OCI-LY7 (cell line): ENCODE measurements at regions not wholly inside any gene's neighbourhood (a gene's known extent, or its start where the extent isn't known, plus 50 kb on each side); places are given as distances from the start of the nearest gene placed in this dataset.

Source experiments
- EZH2phosphoT487 ChIP-seq: fragments of 200-600 bp; sonication (generic); IDR thresholded peaks from 2 replicates; pipeline ENCODE4 v1.6.1; 2018; ENCODE audit warnings: low read depth, borderline replicate concordance, mild to moderate bottlenecking, mixed run types, antibody characterized with exemption, low read length, moderate library complexity, mixed read lengths
- TF ChIP-seq, protein P1 (sequence below): fragments of 200-600 bp; sonication (generic); conservative IDR thresholded peaks from 2 replicates; pipeline ENCODE4 v1.5.1; 2014; ENCODE audit warnings: mild to moderate bottlenecking, antibody characterized with exemption, low read length, moderate library complexity, mixed read lengths

DNA sequence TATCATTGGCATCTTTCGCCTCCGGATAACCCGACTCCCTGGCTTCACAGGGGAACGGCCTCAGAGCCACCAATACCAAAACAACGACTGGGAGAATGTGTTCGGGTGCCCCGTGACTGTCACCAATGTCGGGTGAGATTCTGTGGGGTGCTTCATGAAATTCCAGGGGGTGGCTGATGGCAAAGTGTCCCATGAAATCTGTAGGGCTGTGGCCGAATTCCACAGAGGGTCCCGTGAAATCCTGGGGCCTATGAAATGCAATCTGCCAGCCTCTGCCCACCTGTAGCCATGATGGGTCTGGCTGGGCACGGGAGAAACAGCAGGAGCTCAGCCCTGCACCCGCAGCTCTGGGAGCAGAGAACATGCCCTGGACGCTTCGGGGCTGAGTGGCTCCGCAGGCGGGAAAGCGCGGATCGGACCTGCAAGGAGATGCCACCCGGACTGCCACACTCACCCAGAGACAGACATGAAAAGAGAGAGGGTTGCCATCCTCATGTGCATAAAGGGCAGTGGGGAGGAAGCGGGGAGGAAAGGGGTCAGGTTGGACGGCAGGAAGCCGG is 192.4 kb downstream of the OLFM1 start:
- TF ChIP-seq, protein P1, sequence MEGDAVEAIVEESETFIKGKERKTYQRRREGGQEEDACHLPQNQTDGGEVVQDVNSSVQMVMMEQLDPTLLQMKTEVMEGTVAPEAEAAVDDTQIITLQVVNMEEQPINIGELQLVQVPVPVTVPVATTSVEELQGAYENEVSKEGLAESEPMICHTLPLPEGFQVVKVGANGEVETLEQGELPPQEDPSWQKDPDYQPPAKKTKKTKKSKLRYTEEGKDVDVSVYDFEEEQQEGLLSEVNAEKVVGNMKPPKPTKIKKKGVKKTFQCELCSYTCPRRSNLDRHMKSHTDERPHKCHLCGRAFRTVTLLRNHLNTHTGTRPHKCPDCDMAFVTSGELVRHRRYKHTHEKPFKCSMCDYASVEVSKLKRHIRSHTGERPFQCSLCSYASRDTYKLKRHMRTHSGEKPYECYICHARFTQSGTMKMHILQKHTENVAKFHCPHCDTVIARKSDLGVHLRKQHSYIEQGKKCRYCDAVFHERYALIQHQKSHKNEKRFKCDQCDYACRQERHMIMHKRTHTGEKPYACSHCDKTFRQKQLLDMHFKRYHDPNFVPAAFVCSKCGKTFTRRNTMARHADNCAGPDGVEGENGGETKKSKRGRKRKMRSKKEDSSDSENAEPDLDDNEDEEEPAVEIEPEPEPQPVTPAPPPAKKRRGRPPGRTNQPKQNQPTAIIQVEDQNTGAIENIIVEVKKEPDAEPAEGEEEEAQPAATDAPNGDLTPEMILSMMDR: no peak
- no peak for TF ChIP-seq EZH2phosphoT487
